A549 (cell line): ENCODE measurements at regions not wholly inside any gene's neighbourhood (a gene's known extent, or its start where the extent isn't known, plus 50 kb on each side); places are given as distances from the start of the nearest gene placed in this dataset.

Experiments
- CTCF ChIP-seq: fragments of >200 bp; sonication (Bioruptor Twin); formaldehyde crosslinking; IDR thresholded peaks from 3 replicates; pipeline ENCODE4 v1.5.1; 2016
- EHMT2 ChIP-seq: fragments of 200-600 bp; sonication (generic); IDR thresholded peaks from 2 replicates; pipeline ENCODE4 v1.6.1; 2016; ENCODE audit warnings: antibody characterized with exemption, low read depth, mild to moderate bottlenecking, moderate library complexity
- ELK1 ChIP-seq: fragments of 150-350 bp; IDR thresholded peaks from 2 replicates; pipeline ENCODE4 v1.6.1; 2014; ENCODE audit warnings: low read depth, mild to moderate bottlenecking, low read length
- EP300 ChIP-seq, 2 experiments: fragments of >200 bp; sonication (Bioruptor Twin); formaldehyde crosslinking; IDR thresholded peaks; 2 replicates in 1 of 2; 3 replicates in 1 of 2; pipeline ENCODE4 v1.6.1; 2016 to 2017
- JUN ChIP-seq, 2 experiments: fragments of >200 bp; sonication (Bioruptor Twin); formaldehyde crosslinking; IDR thresholded peaks; 2 replicates in 1 of 2; 3 replicates in 1 of 2; pipeline ENCODE4 v1.6.1; 2016 to 2017
- MYC ChIP-seq: IDR thresholded peaks from 2 replicates; pipeline ENCODE4 v1.6.1; 2012; ENCODE audit warnings: mild to moderate bottlenecking, inconsistent platforms, low read length, improper control_type of control experiment, borderline replicate concordance
- POLR2A ChIP-seq: IDR thresholded peaks from 2 replicates; pipeline ENCODE4 v1.6.1; 2012; ENCODE audit warnings: mild to moderate bottlenecking, low read length
- POLR2AphosphoS2 ChIP-seq: conservative IDR thresholded peaks from 2 replicates; pipeline ENCODE4 v1.6.1; 2012; ENCODE audit warnings: low read length, improper control_type of control experiment, inconsistent platforms

- TF ChIP-seq MYC (no peak), ELK1 (no peak), JUN (IDR thresholded peaks at IDR 0.05) (no peak), CTCF (no peak), POLR2A (no peak), EP300 (IDR thresholded peaks at IDR 0.05) (no peak), POLR2AphosphoS2 (no peak), EHMT2 (no peak)
These were observed 223.0 kb downstream of the PTBP2 start for GRCh38 chr1:96944432-96945092.
